ENCODE measurements at regions not wholly inside any gene's neighbourhood (a gene's known extent, or its start where the extent isn't known, plus 50 kb on each side); places are given as distances from the start of the nearest gene placed in this dataset.

GRCh38 chr12:123043536-123044001, 63.1 kb downstream of the ARL6IP4 start:
- in situ Hi-C loops (cut with HindIII; ENCODE audit: low sequenced_read_pairs): no loop called here

- in situ Hi-C loops (cut with HindIII; ENCODE audit: low sequenced_read_pairs): no loop called here
Measured at GRCh38 chr12:123042833-123043232, 62.4 kb downstream of the ARL6IP4 start.

GRCh38 chr12:123041811-123042655, 61.6 kb downstream of the ARL6IP4 start:
- in situ Hi-C loops (cut with HindIII; ENCODE audit: low sequenced_read_pairs): no loop called here

- in situ Hi-C loops (cut with HindIII; ENCODE audit: low sequenced_read_pairs): no loop called here
Measured at GRCh38 chr12:123041042-123041531, 60.6 kb downstream of the ARL6IP4 start.

- in situ Hi-C loops (cut with HindIII; ENCODE audit: low sequenced_read_pairs): no loop called here
Measured at GRCh38 chr12:123040106-123040505, 59.6 kb downstream of the ARL6IP4 start.

GRCh38 chr12:123038966-123039365, 58.5 kb downstream of the ARL6IP4 start:
- in situ Hi-C loops (cut with HindIII; ENCODE audit: low sequenced_read_pairs): no loop called here

GRCh38 chr12:123038486-123038885, 58.0 kb downstream of the ARL6IP4 start:
- in situ Hi-C loops (cut with HindIII; ENCODE audit: low sequenced_read_pairs): no loop called here

GRCh38 chr12:123037791-123038190, 57.3 kb downstream of the ARL6IP4 start:
- in situ Hi-C loops (cut with HindIII; ENCODE audit: low sequenced_read_pairs): no loop called here

- in situ Hi-C loops (cut with HindIII; ENCODE audit: low sequenced_read_pairs): no loop called here
Measured at GRCh38 chr12:123036466-123037285, 56.2 kb downstream of the ARL6IP4 start.

GRCh38 chr12:123035841-123036240, 55.4 kb downstream of the ARL6IP4 start:
- in situ Hi-C loops (cut with HindIII; ENCODE audit: low sequenced_read_pairs): no loop called here

- in situ Hi-C loops (cut with HindIII; ENCODE audit: low sequenced_read_pairs): no loop called here
Measured at GRCh38 chr12:123034865-123035264, 54.4 kb downstream of the ARL6IP4 start.

GRCh38 chr12:123034022-123034541, 53.6 kb downstream of the ARL6IP4 start:
- in situ Hi-C loops (cut with HindIII; ENCODE audit: low sequenced_read_pairs): no loop called here

GRCh38 chr12:123033392-123034021, 53.0 kb downstream of the ARL6IP4 start:
- in situ Hi-C loops (cut with HindIII; ENCODE audit: low sequenced_read_pairs): no loop called here

GRCh38 chr12:123032736-123033391, 52.4 kb downstream of the ARL6IP4 start:
- in situ Hi-C loops (cut with HindIII; ENCODE audit: low sequenced_read_pairs): no loop called here
